DOHH2 (cell line): ENCODE measurements at regions not wholly inside any gene's neighbourhood (a gene's known extent, or its start where the extent isn't known, plus 50 kb on each side); places are given as distances from the start of the nearest gene placed in this dataset.
A peak's percentile ranks its signal among the peaks of the same experiment; 100 is the strongest.

ENCODE experiments used
- H3F3A ChIP-seq: fragments of 200-600 bp; sonication (generic), shearing (Covaris generic); 2 replicates; pipeline ENCODE4 v1.6.0; 2016; ENCODE audit warnings: antibody characterized with exemption, mild to moderate bottlenecking; ENCODE audit not compliant: control insufficient read depth, insufficient read depth
- H3K27ac ChIP-seq: fragments of 200-600 bp; sonication (generic); 2 replicates; pipeline ENCODE4 v1.5.1; 2014; ENCODE audit warnings: low read depth, mild to moderate bottlenecking, low read length, moderate library complexity
- H3K27me3 ChIP-seq: fragments of 200-600 bp; sonication (generic); 2 replicates; pipeline ENCODE4 v1.6.1; 2014; ENCODE audit warnings: mild to moderate bottlenecking, low read length, mixed read lengths; ENCODE audit not compliant: control insufficient read depth
- H3K36me3 ChIP-seq: fragments of 200-600 bp; sonication (generic); 2 replicates; pipeline ENCODE4 v1.6.1; 2014; ENCODE audit warnings: mild to moderate bottlenecking, low read length, moderate library complexity, mixed read lengths; ENCODE audit not compliant: control insufficient read depth
- H3K4me1 ChIP-seq: fragments of 200-600 bp; sonication (generic); 2 replicates; pipeline ENCODE4 v1.6.1; 2014; ENCODE audit warnings: mild to moderate bottlenecking, low read length, mixed read lengths; ENCODE audit not compliant: control insufficient read depth
- H3K4me2 ChIP-seq: fragments of 200-600 bp; sonication (generic); 2 replicates; pipeline ENCODE4 v1.6.0; 2014; ENCODE audit warnings: mild to moderate bottlenecking, low read length, moderate library complexity
- H3K4me3 ChIP-seq: fragments of 200-600 bp; sonication (generic); 2 replicates; pipeline ENCODE4 v1.5.1; 2014; ENCODE audit warnings: mild to moderate bottlenecking, low read length, mixed read lengths
- H3K79me2 ChIP-seq: fragments of 200-600 bp; sonication (generic); 2 replicates; pipeline ENCODE4 v1.6.1; 2014; ENCODE audit warnings: mild to moderate bottlenecking, low read length, mixed read lengths; ENCODE audit not compliant: control insufficient read depth
- H3K9me2 ChIP-seq: fragments of 200-600 bp; sonication (generic); replicated peaks from 2 replicates; pipeline ENCODE4 v1.6.1; 2014; ENCODE audit warnings: mild to moderate bottlenecking, low read length, mixed read lengths; ENCODE audit not compliant: control insufficient read depth
- H3K9me3 ChIP-seq: fragments of 200-600 bp; sonication (generic); 2 replicates; pipeline ENCODE4 v1.6.1; 2014; ENCODE audit warnings: antibody characterized with exemption, low read length, mixed read lengths; ENCODE audit not compliant: control insufficient read depth, insufficient read depth
- H4K20me1 ChIP-seq: fragments of 200-600 bp; sonication (generic); 2 replicates; pipeline ENCODE4 v1.6.0; 2014; ENCODE audit warnings: low read depth, mild to moderate bottlenecking, antibody characterized with exemption, low read length, moderate library complexity; ENCODE audit not compliant: control insufficient read depth, insufficient read depth
- CTCF ChIP-seq: fragments of 200-600 bp; sonication (generic); IDR thresholded peaks from one replicate; pipeline ENCODE4 v1.5.1; 2014; ENCODE audit warnings: antibody characterized with exemption, mild to moderate bottlenecking, low read depth, low read length; ENCODE audit not compliant: poor library complexity, severe bottlenecking
- EZH2phosphoT487 ChIP-seq: fragments of 200-600 bp; sonication (generic); IDR thresholded peaks from 2 replicates; pipeline ENCODE4 v1.6.1; 2017; ENCODE audit warnings: borderline replicate concordance, mild to moderate bottlenecking, antibody characterized with exemption, low read length, moderate library complexity, mixed read lengths

- Histone ChIP-seq H3F3A (no peaks in the 10 kb centered on the region), H3K9me2 (no peaks in the 10 kb centered on the region), H3K27ac (no peak overlapping the region), H3K27me3 (peaks cover 13% of the 10 kb centered on the region; the same call in 1 of the 2 replicates), H3K4me1 (peaks cover 7% of the 10 kb centered on the region; the same call in 1 of the 2 replicates), H3K4me2 (no peak overlapping the region), H3K36me3 (no peaks in the 10 kb centered on the region), H4K20me1 (no peaks in the 10 kb centered on the region), H3K9me3 (no peaks in the 10 kb centered on the region), H3K79me2 (no peaks in the 10 kb centered on the region), H3K4me3 (no peak overlapping the region)
- TF ChIP-seq EZH2phosphoT487 (no peak), CTCF (peak; percentile 86)
These were observed 64.3 kb downstream of the MRPL14 start for GRCh38 chr6:44062771-44063560.

- no peak overlapping the region for H3K4me3 ChIP-seq
- H3F3A ChIP-seq: no peaks in the 10 kb centered on the region
- no peaks in the 10 kb centered on the region for H4K20me1 ChIP-seq
- TF ChIP-seq EZH2phosphoT487: no peak
- TF ChIP-seq CTCF: no peak
- H3K36me3 ChIP-seq: no peaks in the 10 kb centered on the region
- H3K4me1 ChIP-seq: peaks cover 7% of the 10 kb centered on the region; the same call in 1 of the 2 replicates
- no peak overlapping the region for H3K27ac ChIP-seq
- no peaks in the 10 kb centered on the region for H3K79me2 ChIP-seq
- no peaks in the 10 kb centered on the region for H3K9me2 ChIP-seq
- peaks cover 13% of the 10 kb centered on the region; the same call in 1 of the 2 replicates for H3K27me3 ChIP-seq
- H3K4me2 ChIP-seq: no peak overlapping the region
- H3K9me3 ChIP-seq: no peaks in the 10 kb centered on the region
These were observed 65.0 kb downstream of the MRPL14 start for GRCh38 chr6:44062105-44062770.

DNA sequence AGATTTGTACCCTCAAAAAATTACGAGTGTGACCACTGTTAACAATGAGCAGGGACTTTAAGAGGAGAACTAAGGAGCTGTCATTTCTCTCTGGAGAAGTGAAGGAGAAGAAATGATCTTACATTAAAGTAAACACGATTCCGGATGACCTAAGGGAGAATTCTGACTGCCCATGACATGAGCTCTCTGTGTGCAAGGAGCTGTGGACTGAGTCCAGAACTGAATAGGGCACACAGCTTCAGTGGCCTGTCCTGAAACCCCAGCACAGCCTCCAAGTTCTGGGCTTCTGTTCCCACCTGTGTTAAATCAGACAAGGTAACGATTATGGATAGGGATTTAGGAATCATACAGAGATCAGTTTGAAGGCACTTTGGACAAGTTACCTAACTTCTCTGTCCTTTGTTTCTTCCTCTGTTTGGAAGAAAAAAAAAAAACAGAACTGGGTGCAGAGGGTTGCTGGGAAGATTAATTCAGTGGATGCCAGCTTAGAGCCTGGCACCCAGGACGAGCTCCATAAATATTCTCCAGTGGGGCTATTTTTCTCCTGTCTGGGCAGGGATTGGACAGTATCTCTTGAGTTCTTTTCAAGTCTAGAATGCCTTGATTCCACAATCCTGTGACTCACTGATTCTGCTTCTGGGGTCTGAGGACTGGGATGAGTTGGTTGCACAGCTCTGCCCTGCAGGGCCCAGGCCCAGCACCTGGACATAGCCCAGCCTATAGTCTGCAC lies 65.7 kb downstream of the MRPL14 start:
- H3K79me2 ChIP-seq: no peaks in the 10 kb centered on the region
- peaks cover 7% of the 10 kb centered on the region; the same call in 1 of the 2 replicates for H3K4me1 ChIP-seq
- H3F3A ChIP-seq: no peaks in the 10 kb centered on the region
- H3K9me3 ChIP-seq: no peaks in the 10 kb centered on the region
- H3K27ac ChIP-seq: no peak overlapping the region
- H4K20me1 ChIP-seq: no peaks in the 10 kb centered on the region
- no peaks in the 10 kb centered on the region for H3K9me2 ChIP-seq
- no peaks in the 10 kb centered on the region for H3K36me3 ChIP-seq
- no peak overlapping the region for H3K4me3 ChIP-seq
- H3K27me3 ChIP-seq: peaks cover 8% of the 10 kb centered on the region; the same call in 1 of the 2 replicates
- no peak overlapping the region for H3K4me2 ChIP-seq
- no peak for TF ChIP-seq CTCF
- no peak for TF ChIP-seq EZH2phosphoT487
